Spleen (tissue), 11 donors: ENCODE measurements at regions not wholly inside any gene's neighbourhood (a gene's known extent, or its start where the extent isn't known, plus 50 kb on each side); places are given as distances from the start of the nearest gene placed in this dataset.

Experiments
- DNase-seq: peaks from one replicate; pipeline ENCODE4 v3.0.0-alpha.2; 2020
- H3K27ac ChIP-seq, 8 donors: fragments of 200-600 bp; sonication (generic) in 7 of 8; 1 replicate in 4 of 8; 2 replicates in 4 of 8; pipeline versions ENCODE4 v1.5.0 to v1.8.0; 2016 to 2021; ENCODE audit warnings: inconsistent platforms in 4 of 8, mild to moderate bottlenecking in 4 of 8, moderate library complexity in 1 of 8
- H3K27me3 ChIP-seq, 7 donors: fragments of 200-600 bp; sonication (generic) in 6 of 7; replicated peaks in 1 of 7; 1 replicate in 4 of 7; 2 replicates in 3 of 7; pipeline versions ENCODE4 v1.5.0 to v1.8.0; 2016 to 2021; ENCODE audit warnings: inconsistent platforms in 3 of 7, mild to moderate bottlenecking in 1 of 7
- H3K36me3 ChIP-seq, 6 donors: fragments of 200-600 bp; sonication (generic) in 5 of 6; 1 replicate in 4 of 6; 2 replicates in 2 of 6; pipeline versions ENCODE4 v1.5.0 to v1.8.0; 2016 to 2021; ENCODE audit warnings: inconsistent platforms in 2 of 6
- H3K4me1 ChIP-seq, 6 donors: fragments of 200-600 bp; sonication (generic) in 5 of 6; 1 replicate in 3 of 6; 2 replicates in 3 of 6; pipeline versions ENCODE4 v1.5.0 to v1.8.0; 2016 to 2021; ENCODE audit warnings: inconsistent platforms in 3 of 6
- H3K4me3 ChIP-seq, 8 donors: fragments of 200-600 bp; sonication (generic) in 7 of 8; 1 replicate in 4 of 8; 2 replicates in 4 of 8; pipeline versions ENCODE4 v1.5.0 to v1.8.0; 2016 to 2021; ENCODE audit warnings: inconsistent platforms in 4 of 8, mild to moderate bottlenecking in 4 of 8, moderate library complexity in 2 of 8
- H3K9me3 ChIP-seq, 8 donors: fragments of 200-600 bp; sonication (generic) in 7 of 8; 1 replicate in 4 of 8; 2 replicates in 4 of 8; pipeline versions ENCODE4 v1.5.0 to v1.8.0; 2016 to 2021; ENCODE audit warnings: inconsistent platforms in 4 of 8
- POLR2A ChIP-seq, 3 donors: fragments of 450-650 bp; IDR thresholded peaks; one replicate each; pipeline ENCODE4 v1.5.1; 2017; ENCODE audit warnings: antibody characterized with exemption in 3 of 3, mild to moderate bottlenecking in 1 of 3
- POLR2AphosphoS5 ChIP-seq, 3 donors: sonication (generic); formaldehyde crosslinking; IDR thresholded peaks; one replicate each; pipeline ENCODE4 v1.5.1; 2017; ENCODE audit warnings: antibody characterized with exemption in 3 of 3
- WGBS, 5 donors: extraction: QIAGEN DNeasy Blood & Tissue Kit in 3 of 5; methylation state at CpG; one replicate each; pipeline versions ENCODE4 v1.1.5 to v1.1.7; 2013 to 2018; 5-methylcytosine and 5-hydroxymethylcytosine counted together
- intact Hi-C: fragments of 100-400 bp; cut with DNase I; formaldehyde crosslinking; loops from one replicate; pipeline ENCODE4 v1.15.0; 2023; ENCODE audit warnings: low total_unique reads
- TF ChIP-seq, protein P1 (sequence below), 11 experiments: fragments of 200-600 bp in 7 of 11; fragments of 450-650 bp in 4 of 11; sonication (generic) in 4 of 11; IDR thresholded peaks in 8 of 11; conservative IDR thresholded peaks in 3 of 11; 1 replicate in 7 of 11; 2 replicates in 4 of 11; pipeline versions ENCODE4 v1.4.0 to v1.8.0; 2016 to 2021; ENCODE audit warnings: antibody characterized with exemption in 11 of 11, inconsistent platforms in 4 of 11, mild to moderate bottlenecking in 1 of 11
- donor health status: healthy with polysubstance abuse.
- donor health status: DM: no; HTN: no; CAD: no; lungs with moderate emphysema.
- donor health status: DM: no; HTN: no; CAD: no.
- donor health status: Bipolar disorder and iron deficiency.
- donor health status: healthy.
- donor health status: DM: no; HTN: no; CAD: no.
- donor health status: DM: yes; HTN: yes; CAD: no.

DNA sequence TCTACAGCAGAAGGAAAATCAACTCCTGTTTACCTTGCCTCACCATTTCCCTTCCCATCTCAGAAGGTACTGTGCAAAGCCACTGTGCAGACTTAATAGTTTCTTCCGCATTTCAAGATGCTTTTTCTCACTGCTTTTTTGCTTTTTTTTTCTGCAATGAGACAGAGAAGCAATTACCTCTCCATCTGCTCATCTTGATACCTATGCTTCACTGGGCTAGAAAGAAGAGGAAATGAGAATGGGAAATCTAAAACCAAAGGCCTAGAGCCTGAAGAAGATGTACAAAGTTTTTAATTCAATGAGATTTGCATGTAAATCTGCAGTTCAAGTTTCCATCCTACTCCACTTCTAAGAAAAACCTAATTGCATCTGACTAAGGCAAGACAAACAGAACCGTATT, 238.1 kb upstream of the SETMAR start:
- no peaks in the 10 kb centered on the region for H3K36me3 ChIP-seq
- intact Hi-C loops = no loop called here
- H3K4me1 ChIP-seq = peaks cover 0 to 57% (median 11%) of the 10 kb centered on the region in 6 donors
- no peak for DNase-seq
- WGBS, 5 donors = 55 to 74% (median 62%) methylated on average over 2 of the region's 2 CpGs
- no peaks in the 10 kb centered on the region for H3K9me3 ChIP-seq
- TF ChIP-seq, protein P1, sequence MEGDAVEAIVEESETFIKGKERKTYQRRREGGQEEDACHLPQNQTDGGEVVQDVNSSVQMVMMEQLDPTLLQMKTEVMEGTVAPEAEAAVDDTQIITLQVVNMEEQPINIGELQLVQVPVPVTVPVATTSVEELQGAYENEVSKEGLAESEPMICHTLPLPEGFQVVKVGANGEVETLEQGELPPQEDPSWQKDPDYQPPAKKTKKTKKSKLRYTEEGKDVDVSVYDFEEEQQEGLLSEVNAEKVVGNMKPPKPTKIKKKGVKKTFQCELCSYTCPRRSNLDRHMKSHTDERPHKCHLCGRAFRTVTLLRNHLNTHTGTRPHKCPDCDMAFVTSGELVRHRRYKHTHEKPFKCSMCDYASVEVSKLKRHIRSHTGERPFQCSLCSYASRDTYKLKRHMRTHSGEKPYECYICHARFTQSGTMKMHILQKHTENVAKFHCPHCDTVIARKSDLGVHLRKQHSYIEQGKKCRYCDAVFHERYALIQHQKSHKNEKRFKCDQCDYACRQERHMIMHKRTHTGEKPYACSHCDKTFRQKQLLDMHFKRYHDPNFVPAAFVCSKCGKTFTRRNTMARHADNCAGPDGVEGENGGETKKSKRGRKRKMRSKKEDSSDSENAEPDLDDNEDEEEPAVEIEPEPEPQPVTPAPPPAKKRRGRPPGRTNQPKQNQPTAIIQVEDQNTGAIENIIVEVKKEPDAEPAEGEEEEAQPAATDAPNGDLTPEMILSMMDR (IDR thresholded peaks at IDR 0.05 in 8 of 11, conservative IDR thresholded peaks at IDR 0.05 in 3 of 11) = no peak
- no peak for TF ChIP-seq POLR2A (IDR thresholded peaks at IDR 0.05)
- TF ChIP-seq POLR2AphosphoS5 (IDR thresholded peaks at IDR 0.05) = no peak
- no peaks in the 10 kb centered on the region for H3K27me3 ChIP-seq
- H3K27ac ChIP-seq = no peak overlapping the region
- no peak overlapping the region for H3K4me3 ChIP-seq

DNA sequence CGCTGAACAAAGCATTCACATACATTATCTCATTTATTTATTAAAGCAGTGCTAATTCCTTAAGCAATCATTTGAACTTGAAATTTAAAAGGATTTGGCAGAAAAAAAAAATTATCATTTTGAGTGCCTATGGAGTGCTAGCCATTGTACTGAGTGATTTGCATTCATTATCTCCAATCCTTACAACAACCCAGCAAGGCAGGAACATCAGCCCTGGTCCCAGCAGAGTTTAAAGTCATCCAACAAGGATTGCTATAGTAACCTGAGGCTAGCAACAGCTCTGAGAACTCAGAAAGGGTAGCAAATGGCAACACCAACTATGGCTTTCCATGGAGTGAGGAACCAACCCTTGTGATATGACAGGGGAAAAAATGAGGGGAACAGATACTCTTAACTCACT, 237.6 kb upstream of the SETMAR start:
- no peak for DNase-seq
- 74 to 90% (median 78%) methylated on average over 1 of the region's 1 CpG for WGBS, 5 donors
- Histone ChIP-seq H3K36me3 (no peaks in the 10 kb centered on the region), H3K9me3 (no peaks in the 10 kb centered on the region), H3K27me3 (no peaks in the 10 kb centered on the region), H3K27ac (no peak overlapping the region), H3K4me1 (peaks cover 0 to 57% (median 11%) of the 10 kb centered on the region in 6 donors), H3K4me3 (no peak overlapping the region)
- TF ChIP-seq POLR2AphosphoS5 (IDR thresholded peaks at IDR 0.05) (no peak), POLR2A (IDR thresholded peaks at IDR 0.05) (no peak)
- TF ChIP-seq, protein P1 (IDR thresholded peaks at IDR 0.05 in 8 of 11, conservative IDR thresholded peaks at IDR 0.05 in 3 of 11) = no peak
- intact Hi-C loops = no loop called here

DNA sequence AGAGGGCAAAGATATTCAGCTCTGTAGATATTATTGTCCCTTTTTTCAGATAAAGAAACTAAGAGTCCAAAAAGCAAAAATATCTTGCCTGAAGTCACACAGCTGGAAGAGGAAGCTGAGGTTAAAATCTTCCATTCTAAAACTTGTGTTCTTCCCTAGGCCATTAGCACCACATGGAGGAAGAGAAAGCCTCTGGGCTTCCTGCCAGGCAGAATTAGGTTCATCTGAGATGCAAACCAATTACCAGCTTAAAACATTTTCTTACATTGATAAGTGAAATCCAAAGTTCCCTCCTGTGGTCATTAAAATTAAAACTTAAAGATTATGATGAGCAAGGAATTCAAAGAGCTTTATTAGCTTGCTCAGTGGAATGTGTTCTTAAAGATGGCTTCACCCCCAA, 235.3 kb upstream of the SETMAR start:
- no peak for DNase-seq
- TF ChIP-seq, protein P1 (IDR thresholded peaks at IDR 0.05 in 8 of 11, conservative IDR thresholded peaks at IDR 0.05 in 3 of 11) = no peak
- TF ChIP-seq POLR2A (IDR thresholded peaks at IDR 0.05) (no peak), POLR2AphosphoS5 (IDR thresholded peaks at IDR 0.05) (no peak)
- Histone ChIP-seq H3K27ac (no peak overlapping the region), H3K36me3 (no peaks in the 10 kb centered on the region), H3K27me3 (no peaks in the 10 kb centered on the region), H3K4me3 (no peak overlapping the region), H3K9me3 (peaks cover 0 to 7% (median 0%) of the 10 kb centered on the region in 8 donors), H3K4me1 (peaks cover 0 to 56% (median 12%) of the 10 kb centered on the region in 6 donors)
- intact Hi-C loops = no loop called here

DNA sequence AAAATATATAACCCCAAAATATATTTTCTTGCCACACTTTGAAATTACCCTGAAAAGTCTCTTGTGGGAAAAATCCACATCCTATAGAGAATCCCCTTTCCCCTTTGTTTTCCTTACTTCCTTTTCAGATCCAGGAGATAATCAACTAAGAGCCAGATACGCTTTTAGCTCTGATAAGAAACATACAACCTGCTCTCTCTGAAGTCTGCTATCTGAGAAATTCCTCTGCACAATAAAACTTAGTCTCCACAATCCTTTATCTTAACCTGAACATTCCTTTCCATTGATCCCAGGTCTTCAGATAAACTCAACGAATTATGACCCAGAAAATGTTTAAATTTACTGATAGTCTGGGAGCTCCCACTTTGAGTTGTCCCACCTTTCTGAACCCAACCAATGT, 233.4 kb upstream of the SETMAR start:
- Histone ChIP-seq H3K9me3 (peaks cover 0 to 16% (median 0%) of the 10 kb centered on the region in 8 donors), H3K27me3 (no peaks in the 10 kb centered on the region), H3K4me1 (peaks cover 0 to 42% (median 6%) of the 10 kb centered on the region in 6 donors), H3K36me3 (no peaks in the 10 kb centered on the region), H3K27ac (no peak overlapping the region), H3K4me3 (no peak overlapping the region)
- intact Hi-C loops = no loop called here
- 67 to 80% (median 70%) methylated on average over 2 of the region's 2 CpGs for WGBS, 5 donors
- no peak for TF ChIP-seq POLR2A (IDR thresholded peaks at IDR 0.05)
- TF ChIP-seq, protein P1 (IDR thresholded peaks at IDR 0.05 in 8 of 11, conservative IDR thresholded peaks at IDR 0.05 in 3 of 11) = no peak
- TF ChIP-seq POLR2AphosphoS5 (IDR thresholded peaks at IDR 0.05) = no peak
- no peak for DNase-seq
